SK-N-SH (cell line): ENCODE measurements at regions not wholly inside any gene's neighbourhood (a gene's known extent, or its start where the extent isn't known, plus 50 kb on each side); places are given as distances from the start of the nearest gene placed in this dataset.

Experiments used
- CTCF ChIA-PET: fragments of 300-600, 350-600 bp; formaldehyde crosslinking; extraction: SDS; loops from one replicate; lab custom pipeline; 2021; lab: Yijun Ruan, JAX
- POLR2A ChIA-PET: fragments of 350-600 bp; sonication (Branson Sonifier 250); formaldehyde crosslinking; extraction: SDS; loops from one replicate; lab custom pipeline; 2020; ENCODE audit warnings: antibody characterized with exemption, inconsistent platforms; lab: Yijun Ruan, JAX
- DNase-seq: peaks from one replicate; pipeline ENCODE4 v3.0.0; 2012
- H2AFZ ChIP-seq: fragments of 200-600 bp; sonication (generic); 2 replicates; pipeline ENCODE4 v1.8.1; 2016; ENCODE audit warnings: antibody characterized with exemption, mild to moderate bottlenecking, low read depth
- H3F3A ChIP-seq: fragments of 200-600 bp; sonication (generic); replicated peaks from 2 replicates; pipeline ENCODE3; 2016; ENCODE audit warnings: antibody characterized with exemption, mild to moderate bottlenecking; ENCODE audit not compliant: insufficient read depth
- H3K27ac ChIP-seq, 2 experiments: fragments of 200-500 bp in 1 of 2; fragments of 200-600 bp in 1 of 2; sonication (Bioruptor generic) in 1 of 2; sonication (generic), shearing (Covaris generic) in 1 of 2; 2 replicates each; pipeline versions ENCODE4 v1.5.1 to v1.6.1; 2014 to 2016; ENCODE audit warnings: low read depth in 2 of 2, inconsistent platforms in 1 of 2, low read length in 1 of 2, mild to moderate bottlenecking in 1 of 2, mixed read lengths in 1 of 2
- H3K27me3 ChIP-seq: fragments of 200-600 bp; sonication (generic), shearing (Covaris generic); 2 replicates; pipeline ENCODE4 v1.6.1; 2016; ENCODE audit warnings: mixed run types; ENCODE audit not compliant: insufficient read depth
- H3K36me3 ChIP-seq, 2 experiments: fragments of 200-500 bp in 1 of 2; fragments of 200-600 bp in 1 of 2; sonication (Bioruptor generic) in 1 of 2; sonication (generic) in 1 of 2; replicated peaks in 1 of 2; 2 replicates each; pipeline versions ENCODE3 to v1.5.1; 2014 to 2016; ENCODE audit warnings: low read length in 1 of 2, mild to moderate bottlenecking in 1 of 2; ENCODE audit not compliant: insufficient read depth in 2 of 2, control insufficient read depth in 1 of 2
- H3K4me1 ChIP-seq, 2 experiments: fragments of 200-500 bp in 1 of 2; fragments of 200-600 bp in 1 of 2; sonication (Bioruptor generic) in 1 of 2; sonication (generic), shearing (Covaris generic) in 1 of 2; 2 replicates each; pipeline versions ENCODE4 v1.5.1 to v1.6.1; 2014 to 2016; ENCODE audit warnings: low read depth in 1 of 2, low read length in 1 of 2, mixed run types in 1 of 2; ENCODE audit not compliant: insufficient read depth in 2 of 2, control insufficient read depth in 1 of 2
- H3K4me2 ChIP-seq: fragments of 200-600 bp; sonication (generic), shearing (Covaris generic); 2 replicates; pipeline ENCODE4 v1.6.1; 2017; ENCODE audit warnings: mixed run types
- H3K4me3 ChIP-seq, 2 experiments: fragments of 200-500 bp in 1 of 2; fragments of 200-600 bp in 1 of 2; sonication (Bioruptor generic) in 1 of 2; sonication (generic), shearing (Covaris generic) in 1 of 2; 2 replicates each; pipeline versions ENCODE4 v1.5.1 to v1.8.1; 2014 to 2016; ENCODE audit warnings: low read depth in 2 of 2, inconsistent platforms in 1 of 2, low read length in 1 of 2, mild to moderate bottlenecking in 1 of 2, mixed read lengths in 1 of 2, moderate library complexity in 1 of 2
- H3K79me2 ChIP-seq: fragments of 200-600 bp; sonication (generic); 2 replicates; pipeline ENCODE4 v1.8.1; 2017; ENCODE audit warnings: mild to moderate bottlenecking; ENCODE audit not compliant: insufficient read depth
- H3K9ac ChIP-seq: fragments of 200-600 bp; sonication (generic); 2 replicates; pipeline ENCODE4 v1.6.1; 2017; ENCODE audit warnings: mixed run types
- H3K9me2 ChIP-seq: fragments of 200-600 bp; sonication (generic); 2 replicates; pipeline ENCODE4 v1.6.1; 2017; ENCODE audit warnings: mixed run types
- H3K9me3 ChIP-seq: fragments of 200-600 bp; sonication (generic); 2 replicates; pipeline ENCODE4 v1.6.1; 2017; ENCODE audit warnings: mixed run types, mild to moderate bottlenecking, moderate library complexity
- H4K20me1 ChIP-seq: fragments of 200-600 bp; sonication (generic); 2 replicates; pipeline ENCODE4 v1.6.1; 2017; ENCODE audit warnings: mild to moderate bottlenecking, mixed run types; ENCODE audit not compliant: insufficient read depth
- CHD2 ChIP-seq: fragments of 150-350 bp; IDR thresholded peaks from 2 replicates; pipeline ENCODE4 v1.6.1; 2018; ENCODE audit warnings: low read length; ENCODE audit not compliant: partially characterized antibody
- ELF1 ChIP-seq: IDR thresholded peaks from 2 replicates; pipeline ENCODE4 v1.4.0; 2012
- EP300 ChIP-seq, 2 experiments: IDR thresholded peaks; 2 replicates each; pipeline versions ENCODE4 v1.4.0 to v1.6.1; 2012; ENCODE audit warnings: borderline replicate concordance in 1 of 2, low read depth in 1 of 2, low read length in 1 of 2
- EZH2phosphoT487 ChIP-seq: fragments of 200-600 bp; sonication (generic); IDR thresholded peaks from 2 replicates; pipeline ENCODE4 v1.6.1; 2017; ENCODE audit warnings: low read depth, mixed run types, mild to moderate bottlenecking, antibody characterized with exemption, moderate library complexity, borderline replicate concordance
- FOXJ3 ChIP-seq: sonication (generic); formaldehyde crosslinking; IDR thresholded peaks from 2 replicates; pipeline ENCODE4 v1.5.1; 2020; ENCODE audit warnings: mild to moderate bottlenecking, missing genetic modification reagents
- FOXM1 ChIP-seq: IDR thresholded peaks from 2 replicates; pipeline ENCODE4 v1.4.0; 2012; ENCODE audit warnings: low read depth, mild to moderate bottlenecking
- GATA2 ChIP-seq: sonication (generic); formaldehyde crosslinking; IDR thresholded peaks from 2 replicates; pipeline ENCODE4 v1.5.0; 2020; ENCODE audit warnings: mild to moderate bottlenecking, missing genetic modification reagents
- IRF3 ChIP-seq: fragments of 150-350 bp; IDR thresholded peaks from 2 replicates; pipeline ENCODE4 v1.6.1; 2016; ENCODE audit warnings: mild to moderate bottlenecking, low read depth, low read length
- JUND ChIP-seq: IDR thresholded peaks from 2 replicates; pipeline ENCODE4 v1.4.0; 2012
- MAX ChIP-seq: IDR thresholded peaks from 2 replicates; pipeline ENCODE4 v1.4.0; 2012; ENCODE audit warnings: low read depth
- MEF2A ChIP-seq: IDR thresholded peaks from 2 replicates; pipeline ENCODE4 v1.4.0; 2012; ENCODE audit warnings: low read depth, borderline replicate concordance
- MXI1 ChIP-seq: IDR thresholded peaks from 2 replicates; pipeline ENCODE4 v1.6.1; 2012; ENCODE audit warnings: mild to moderate bottlenecking, low read depth, low read length, improper control_type of control experiment
- NFIC ChIP-seq: IDR thresholded peaks from 2 replicates; pipeline ENCODE4 v1.4.0; 2012; ENCODE audit warnings: borderline replicate concordance
- POLR2AphosphoS5 ChIP-seq: IDR thresholded peaks from 2 replicates; pipeline ENCODE4 v1.6.1; 2012; ENCODE audit warnings: low read depth, low read length
- RCOR1 ChIP-seq: fragments of 150-350 bp; IDR thresholded peaks from 2 replicates; pipeline ENCODE4 v1.6.1; 2017; ENCODE audit warnings: antibody characterized with exemption, low read length
- REST ChIP-seq: IDR thresholded peaks from 2 replicates; pipeline ENCODE4 v1.6.1; 2012; ENCODE audit warnings: mild to moderate bottlenecking, low read depth, low read length, moderate library complexity
- RFX5 ChIP-seq: IDR thresholded peaks from 2 replicates; pipeline ENCODE4 v1.6.1; 2012; ENCODE audit warnings: mild to moderate bottlenecking, improper control_type of control experiment, low read length
- SIN3A ChIP-seq: IDR thresholded peaks from 2 replicates; pipeline ENCODE4 v1.6.1; 2012; ENCODE audit warnings: low read depth, mild to moderate bottlenecking, low read length, moderate library complexity, borderline replicate concordance
- SMC3 ChIP-seq: IDR thresholded peaks from 2 replicates; pipeline ENCODE4 v1.6.1; 2012; ENCODE audit warnings: low read depth, low read length, improper control_type of control experiment
- TEAD4 ChIP-seq: IDR thresholded peaks from 2 replicates; pipeline ENCODE4 v1.4.0; 2012; ENCODE audit warnings: mild to moderate bottlenecking, borderline replicate concordance; ENCODE audit not compliant: insufficient read depth
- USF1 ChIP-seq: IDR thresholded peaks from 2 replicates; pipeline ENCODE4 v1.4.0; 2012; ENCODE audit warnings: low read depth, borderline replicate concordance
- USF2 ChIP-seq: fragments of 150-350 bp; IDR thresholded peaks from 2 replicates; pipeline ENCODE4 v1.6.1; 2017; ENCODE audit warnings: antibody characterized with exemption, low read length, low read depth, borderline replicate concordance
- WGBS: methylation state at CpG from one replicate; pipeline ENCODE4 v1.1.6; 2017; ENCODE audit warnings: low lambda C conversion rate; 5-methylcytosine and 5-hydroxymethylcytosine counted together

GRCh38 chr2:147420947-147421675, 423.7 kb upstream of the ACVR2A start:
- Histone ChIP-seq H3F3A (no peaks in the 10 kb centered on the region), H3K9me2 (no peaks in the 10 kb centered on the region), H4K20me1 (no peaks in the 10 kb centered on the region), H3K4me2 (no peak overlapping the region), H3K27ac (no peak overlapping the region), H2AFZ (no peak overlapping the region), H3K79me2 (no peaks in the 10 kb centered on the region), H3K27me3 (no peaks in the 10 kb centered on the region), H3K4me1 (no peaks in the 10 kb centered on the region; a peak in 1 of 4 replicates), H3K9me3 (no peaks in the 10 kb centered on the region), H3K9ac (no peak overlapping the region), H3K4me3 (no peak overlapping the region), H3K36me3 (no peaks in the 10 kb centered on the region)
- WGBS = 5% methylated on average over 1 of the region's 1 CpG
- no peak for DNase-seq
- ChIA-PET POLR2A (no interaction called here), CTCF (interaction anchor here (0.6 kb wide), 1 partner anchor 497 kb away, joined by 5 read pairs; no protein-coding TSS in a partner anchor)
- no peak for TF ChIP-seq ELF1
- no peak for TF ChIP-seq USF2
- no peak for TF ChIP-seq FOXJ3 (CRISPR knock-in tag)
- no peak for TF ChIP-seq MAX
- no peak for TF ChIP-seq MEF2A
- no peak for TF ChIP-seq GATA2 (CRISPR knock-in tag)
- no peak for TF ChIP-seq IRF3
- TF ChIP-seq SIN3A = no peak
- TF ChIP-seq EZH2phosphoT487 = no peak
- TF ChIP-seq EP300 (IDR thresholded peaks at IDR 0.05; ENCODE audit: borderline replicate concordance in 1 of 2, low read depth in 1 of 2, low read length in 1 of 2) = no peak
- TF ChIP-seq RFX5 = no peak
- TF ChIP-seq CHD2 = no peak
- no peak for TF ChIP-seq SMC3
- no peak for TF ChIP-seq JUND
- TF ChIP-seq NFIC = no peak

- H3K9ac ChIP-seq = no peak overlapping the region
- H3K27me3 ChIP-seq = no peaks in the 10 kb centered on the region
- no peaks in the 10 kb centered on the region; a peak in 1 of 4 replicates for H3K4me1 ChIP-seq
- H3F3A ChIP-seq = no peaks in the 10 kb centered on the region
- H3K9me3 ChIP-seq = no peaks in the 10 kb centered on the region
- CTCF ChIA-PET = interaction anchor here (0.6 kb wide), 1 partner anchor 498 kb away, joined by 5 read pairs; no protein-coding TSS in a partner anchor
- no peak overlapping the region for H3K4me2 ChIP-seq
- no peak for DNase-seq
- no peak overlapping the region for H3K4me3 ChIP-seq
- no peaks in the 10 kb centered on the region for H4K20me1 ChIP-seq
- H3K79me2 ChIP-seq = no peaks in the 10 kb centered on the region
- POLR2A ChIA-PET = no interaction called here
- no peaks in the 10 kb centered on the region for H3K9me2 ChIP-seq
- H2AFZ ChIP-seq = no peak overlapping the region
- H3K27ac ChIP-seq = no peak overlapping the region
- WGBS = 37% methylated on average over 7 of the region's 7 CpGs
- no peaks in the 10 kb centered on the region for H3K36me3 ChIP-seq
- TF ChIP-seq RCOR1 (no peak), GATA2 (CRISPR knock-in tag) (no peak), SMC3 (no peak), USF1 (no peak), SIN3A (no peak), REST (no peak), FOXM1 (no peak), TEAD4 (no peak), ELF1 (no peak), MXI1 (no peak), POLR2AphosphoS5 (no peak)
These were observed 424.3 kb upstream of the ACVR2A start for GRCh38 chr2:147420517-147420916.
